ENCODE measurements at regions not wholly inside any gene's neighbourhood (a gene's known extent, or its start where the extent isn't known, plus 50 kb on each side); places are given as distances from the start of the nearest gene placed in this dataset.

DNA sequence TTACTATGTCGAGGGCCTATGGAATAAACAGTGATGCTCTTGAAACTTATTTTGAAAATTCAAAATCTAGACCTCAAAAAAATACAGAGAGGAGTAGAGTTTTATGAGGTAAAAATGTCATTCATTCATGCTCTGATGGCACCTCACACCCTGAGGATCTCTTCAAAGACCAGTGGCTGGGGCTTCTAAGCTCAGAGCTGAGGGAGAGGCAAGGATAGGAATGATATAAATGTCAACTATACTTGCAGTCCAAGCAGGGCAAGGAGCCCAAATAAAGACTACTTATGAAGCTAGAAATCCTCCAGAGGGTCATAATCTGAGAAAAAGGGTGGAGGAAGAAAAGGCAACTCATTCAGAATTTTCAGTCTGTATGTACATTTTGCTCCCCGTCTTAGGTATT lies 136.7 kb upstream of the CARMIL1 start:
- Histone ChIP-seq H4K8ac (replicated peaks; ENCODE audit: insufficient read length, low read depth, low read length) (no peak overlapping the region), H3K9ac (ENCODE audit: extremely low read depth, insufficient read length, low read length) (no peak overlapping the region), H2BK120ac (ENCODE audit: low read depth, low read length, poor library complexity, severe bottlenecking) (no peak overlapping the region), H2BK12ac (ENCODE audit: insufficient read length, low read depth, low read length) (no peak overlapping the region), H2AK5ac (ENCODE audit: insufficient read length, low read length) (no peak overlapping the region), H3K14ac (ENCODE audit: insufficient read depth, low read length) (no peak overlapping the region), H3K4me2 (ENCODE audit: insufficient read depth, insufficient read length, low read length) (no peak overlapping the region), H3K79me2 (ENCODE audit: insufficient read depth, low read length) (no peaks in the 10 kb centered on the region), H3K27me3 (ENCODE audit: insufficient read depth, low read length) (no peaks in the 10 kb centered on the region), H3K4ac (ENCODE audit: low read depth, low read length) (no peak overlapping the region), H3K9me3 (ENCODE audit: control insufficient read depth, low read depth, low read length) (no peaks in the 10 kb centered on the region), H2BK15ac (ENCODE audit: low read depth, low read length) (no peak overlapping the region), H3K18ac (ENCODE audit: insufficient read length, low read depth, low read length) (no peak overlapping the region), H3T11ph (ENCODE audit: low read length) (no peak overlapping the region), H3K4me1 (ENCODE audit: insufficient read depth, low read length) (no peaks in the 10 kb centered on the region), H4K5ac (ENCODE audit: insufficient read length, low read depth, low read length) (no peak overlapping the region), H4K20me1 (ENCODE audit: control insufficient read depth, insufficient read depth, insufficient read length) (no peaks in the 10 kb centered on the region), H2BK20ac (ENCODE audit: low read depth, low read length, poor library complexity, severe bottlenecking) (no peak overlapping the region), H3K79me1 (ENCODE audit: insufficient read depth, low read depth, low read length, poor library complexity, severe bottlenecking) (no peaks in the 10 kb centered on the region), H2BK5ac (ENCODE audit: insufficient read length, low read length) (no peak overlapping the region), H3K23me2 (ENCODE audit: insufficient read length, low read depth, low read length, poor library complexity, severe bottlenecking) (no peaks in the 10 kb centered on the region), H3K56ac (ENCODE audit: insufficient read length, low read depth, low read length) (no peak overlapping the region), H3K23ac (ENCODE audit: insufficient read length, low read depth, low read length) (no peak overlapping the region), H4K91ac (ENCODE audit: insufficient read length, low read depth, low read length) (no peak overlapping the region), H2AFZ (ENCODE audit: low read length) (no peak overlapping the region), H3K27ac (ENCODE audit: insufficient read length, low read depth, low read length) (no peak overlapping the region)
- H3K27ac Mint-ChIP-seq = no peak overlapping the region
- no peaks in the 10 kb centered on the region; the same call in 1 of the 2 replicates for H3K27me3 Mint-ChIP-seq (ENCODE audit: low read depth)
- TF ChIP-seq CTCF (conservative IDR thresholded peaks at IDR 0.05) = no peak
- DNase-seq = no peak
- H3K4me3 Mint-ChIP-seq = no peak overlapping the region
- no peaks in the 10 kb centered on the region for H3K4me1 Mint-ChIP-seq
- H3K9me3 Mint-ChIP-seq = no peaks in the 10 kb centered on the region
- WGBS (ENCODE audit: extremely low coverage, insufficient read length, low lambda C conversion rate) = no CpG with 5 or more reads among the region's 2 CpGs
- H3K36me3 Mint-ChIP-seq (ENCODE audit: insufficient read depth in 1 of 3, low read depth in 3 of 3) = no peaks in the 10 kb centered on the region

All from H9 (cell line).